ENCODE measurements at regions not wholly inside any gene's neighbourhood (a gene's known extent, or its start where the extent isn't known, plus 50 kb on each side); places are given as distances from the start of the nearest gene placed in this dataset.

- H3K27me3 ChIP-seq: no peaks in the 10 kb centered on the region
- H3K4me3 ChIP-seq: no peak overlapping the region
- H3K36me3 ChIP-seq: no peaks in the 10 kb centered on the region
- H3K27ac ChIP-seq: no peak overlapping the region
- TF ChIP-seq POLR2A (IDR thresholded peaks at IDR 0.05) (no peak), CTCF (IDR thresholded peaks at IDR 0.05) (no peak)
- no peaks in the 10 kb centered on the region for H3K9me3 ChIP-seq
- DNase-seq: no peak
- H3K4me1 ChIP-seq: no peaks in the 10 kb centered on the region
Observed at GRCh38 chr3:30457726-30458125, 148.7 kb upstream of the TGFBR2 start.

DNA sequence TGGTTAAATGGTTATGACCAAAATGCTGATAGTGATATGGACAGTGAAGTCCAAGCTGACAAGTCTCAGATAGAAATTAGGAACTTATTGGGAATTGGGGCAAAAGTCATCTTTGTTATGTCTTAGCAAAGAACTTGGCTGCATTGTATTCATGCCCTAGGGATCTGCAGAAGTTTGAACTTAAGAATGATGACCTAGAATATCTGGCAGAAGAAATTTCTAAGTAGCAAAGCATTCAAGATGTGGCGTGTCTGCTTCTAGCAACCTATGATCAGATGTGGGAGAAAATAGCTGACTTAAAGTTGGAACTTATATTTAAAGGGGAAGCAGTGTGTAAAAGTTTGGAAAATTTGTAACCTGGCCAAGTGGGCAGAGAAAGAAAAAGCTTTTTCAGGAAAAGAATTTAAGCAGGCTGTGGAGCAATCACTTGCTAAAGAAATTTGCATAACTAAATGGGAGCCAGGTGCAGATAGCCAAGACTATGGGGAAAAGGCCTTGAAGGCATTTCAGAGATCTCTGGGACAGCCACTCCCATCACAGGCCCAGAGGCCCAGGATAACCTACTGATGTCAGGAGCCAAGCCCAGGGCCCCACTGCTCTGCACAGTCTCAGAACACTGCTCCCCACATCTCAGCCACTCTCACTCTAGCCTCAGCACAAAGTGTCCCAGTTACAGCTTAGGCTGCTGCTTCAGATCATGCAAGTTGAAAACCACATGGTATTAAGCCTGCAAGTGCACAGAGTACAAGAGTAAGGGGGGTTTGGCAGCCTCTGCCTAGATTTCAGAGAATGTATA, 147.8 kb upstream of the TGFBR2 start:
- no peak for TF ChIP-seq POLR2A (IDR thresholded peaks at IDR 0.05)
- no peak for TF ChIP-seq CTCF (IDR thresholded peaks at IDR 0.05)
- DNase-seq: no peak
- H3K36me3 ChIP-seq: no peaks in the 10 kb centered on the region
- no peaks in the 10 kb centered on the region for H3K27me3 ChIP-seq
- no peak overlapping the region for H3K4me3 ChIP-seq
- no peaks in the 10 kb centered on the region for H3K9me3 ChIP-seq
- no peaks in the 10 kb centered on the region for H3K4me1 ChIP-seq
- H3K27ac ChIP-seq: no peak overlapping the region

GRCh38 chr3:30461311-30461710, 145.1 kb upstream of the TGFBR2 start:
- no peak overlapping the region for H3K4me3 ChIP-seq
- H3K27ac ChIP-seq: no peak overlapping the region
- H3K27me3 ChIP-seq: no peaks in the 10 kb centered on the region
- H3K9me3 ChIP-seq: no peaks in the 10 kb centered on the region
- TF ChIP-seq POLR2A (IDR thresholded peaks at IDR 0.05) (no peak), CTCF (IDR thresholded peaks at IDR 0.05) (no peak)
- DNase-seq: no peak
- H3K4me1 ChIP-seq: no peaks in the 10 kb centered on the region
- no peaks in the 10 kb centered on the region for H3K36me3 ChIP-seq

GRCh38 chr3:30462721-30463470, 143.5 kb upstream of the TGFBR2 start:
- peak overlapping the region in 1 of 4 donors; percentile 7 for H3K27ac ChIP-seq

GRCh38 chr3:30464381-30464780, 142.0 kb upstream of the TGFBR2 start:
- Histone ChIP-seq H3K27me3 (no peaks in the 10 kb centered on the region), H3K27ac (no peak overlapping the region), H3K4me3 (no peak overlapping the region), H3K4me1 (no peaks in the 10 kb centered on the region), H3K9me3 (no peaks in the 10 kb centered on the region), H3K36me3 (no peaks in the 10 kb centered on the region)
- TF ChIP-seq POLR2A (IDR thresholded peaks at IDR 0.05): no peak
- TF ChIP-seq CTCF (IDR thresholded peaks at IDR 0.05): no peak
- no peak for DNase-seq

More at GRCh38 chr3:30462721-30463470, 143.5 kb upstream of the TGFBR2 start:
- Histone ChIP-seq H3K4me1 (no peaks in the 10 kb centered on the region), H3K9me3 (no peaks in the 10 kb centered on the region), H3K27me3 (no peaks in the 10 kb centered on the region), H3K36me3 (no peaks in the 10 kb centered on the region), H3K4me3 (no peak overlapping the region)
- TF ChIP-seq CTCF (IDR thresholded peaks at IDR 0.05) (no peak), POLR2A (IDR thresholded peaks at IDR 0.05) (no peak)
- no peak for DNase-seq

Measured in Peyer's patch (tissue), 4 donors.